Osteocyte (in vitro differentiated cells): ENCODE measurements at regions not wholly inside any gene's neighbourhood (a gene's known extent, or its start where the extent isn't known, plus 50 kb on each side); places are given as distances from the start of the nearest gene placed in this dataset.
A peak's percentile ranks its signal among the peaks of the same experiment; 100 is the strongest.

ENCODE experiments used
- DNase-seq: peaks from one replicate; pipeline ENCODE4 v3.0.0; 2021; ENCODE audit warnings: mixed read lengths; ENCODE audit not compliant: unreplicated experiment; ENCODE audit errors: extremely low spot score
- H3K27ac Mint-ChIP-seq: one replicate; pipeline ENCODE4 v1.8.0; 2021; ENCODE audit warnings: mild to moderate bottlenecking, mixed read lengths; ENCODE audit not compliant: unreplicated experiment
- H3K27me3 Mint-ChIP-seq: one replicate; pipeline ENCODE4 v1.8.0; 2021; ENCODE audit warnings: mixed read lengths; ENCODE audit not compliant: unreplicated experiment
- H3K36me3 Mint-ChIP-seq: one replicate; pipeline ENCODE4 v1.8.0; 2021; ENCODE audit warnings: mixed read lengths; ENCODE audit not compliant: unreplicated experiment
- H3K4me1 Mint-ChIP-seq: one replicate; pipeline ENCODE4 v1.8.0; 2021; ENCODE audit warnings: mixed read lengths; ENCODE audit not compliant: unreplicated experiment
- H3K4me3 Mint-ChIP-seq: one replicate; pipeline ENCODE4 v1.8.0; 2021; ENCODE audit warnings: mild to moderate bottlenecking, moderate library complexity, mixed read lengths; ENCODE audit not compliant: unreplicated experiment
- H3K9me3 Mint-ChIP-seq: one replicate; pipeline ENCODE4 v1.8.0; 2021; ENCODE audit warnings: mixed read lengths; ENCODE audit not compliant: unreplicated experiment
- CTCF ChIP-seq: fragments of 200-600 bp; sonication (generic); IDR thresholded peaks from 2 replicates; pipeline ENCODE4 v1.5.0; 2021; ENCODE audit warnings: antibody characterized with exemption, mild to moderate bottlenecking, moderate library complexity

- H3K36me3 Mint-ChIP-seq, result no peaks in the 10 kb centered on the region
- DNase-seq, result no peak
- H3K4me3 Mint-ChIP-seq, result no peak overlapping the region
- H3K4me1 Mint-ChIP-seq, result no peaks in the 10 kb centered on the region
- H3K27ac Mint-ChIP-seq, result no peak overlapping the region
- H3K27me3 Mint-ChIP-seq, result peaks cover 33% of the 10 kb centered on the region
- TF ChIP-seq CTCF, result peak; percentile 79
- H3K9me3 Mint-ChIP-seq, result no peaks in the 10 kb centered on the region
Observed at GRCh38 chr5:42889311-42889933, 77.7 kb upstream of the SELENOP start.

- H3K36me3 Mint-ChIP-seq, result no peaks in the 10 kb centered on the region
- H3K4me1 Mint-ChIP-seq, result no peaks in the 10 kb centered on the region
Observed at GRCh38 chr5:42888771-42889170, 77.1 kb upstream of the SELENOP start.

GRCh38 chr5:42887575-42887974, 75.9 kb upstream of the SELENOP start:
- peaks cover 41% of the 10 kb centered on the region for H3K27me3 Mint-ChIP-seq
- no peak for DNase-seq
- H3K9me3 Mint-ChIP-seq, result no peaks in the 10 kb centered on the region
- no peak overlapping the region for H3K4me3 Mint-ChIP-seq
- no peak overlapping the region for H3K27ac Mint-ChIP-seq
- no peak for TF ChIP-seq CTCF
- H3K4me1 Mint-ChIP-seq, result no peaks in the 10 kb centered on the region
- no peaks in the 10 kb centered on the region for H3K36me3 Mint-ChIP-seq

More at GRCh38 chr5:42888771-42889170, 77.1 kb upstream of the SELENOP start:
- no peak for TF ChIP-seq CTCF
- DNase-seq, result no peak
- H3K9me3 Mint-ChIP-seq, result no peaks in the 10 kb centered on the region
- H3K27me3 Mint-ChIP-seq, result peaks cover 36% of the 10 kb centered on the region
- no peak overlapping the region for H3K4me3 Mint-ChIP-seq
- no peak overlapping the region for H3K27ac Mint-ChIP-seq

GRCh38 chr5:42887097-42887496, 75.4 kb upstream of the SELENOP start:
- Mint-ChIP-seq H3K36me3 (no peaks in the 10 kb centered on the region), H3K9me3 (no peaks in the 10 kb centered on the region), H3K4me1 (no peaks in the 10 kb centered on the region), H3K27me3 (peaks cover 38% of the 10 kb centered on the region), H3K27ac (no peak overlapping the region), H3K4me3 (no peak overlapping the region)
- DNase-seq, result no peak
- TF ChIP-seq CTCF, result no peak

- H3K4me1 Mint-ChIP-seq, result no peaks in the 10 kb centered on the region
- H3K36me3 Mint-ChIP-seq, result no peaks in the 10 kb centered on the region
- no peak for TF ChIP-seq CTCF
- H3K4me3 Mint-ChIP-seq, result no peak overlapping the region
- no peak for DNase-seq
- H3K27ac Mint-ChIP-seq, result no peak overlapping the region
- H3K27me3 Mint-ChIP-seq, result peaks cover 37% of the 10 kb centered on the region
- H3K9me3 Mint-ChIP-seq, result no peaks in the 10 kb centered on the region
Observed at GRCh38 chr5:42886635-42887034, 74.9 kb upstream of the SELENOP start.
